B cell (primary cell): ENCODE measurements at regions not wholly inside any gene's neighbourhood (a gene's known extent, or its start where the extent isn't known, plus 50 kb on each side); places are given as distances from the start of the nearest gene placed in this dataset.

Source experiments
- EZH2 ChIP-seq: IDR thresholded peaks from 2 replicates; pipeline ENCODE4 v1.6.1; 2012; ENCODE audit warnings: borderline replicate concordance, low read depth, mild to moderate bottlenecking, moderate library complexity, low read length; ENCODE audit not compliant: insufficient read depth, poor library complexity, severe bottlenecking
- TF ChIP-seq, protein P1 (sequence below): fragments of 200-600 bp; IDR thresholded peaks from one replicate; pipeline ENCODE4 v1.8.0; 2022; ENCODE audit warnings: antibody characterized with exemption, mild to moderate bottlenecking

DNA sequence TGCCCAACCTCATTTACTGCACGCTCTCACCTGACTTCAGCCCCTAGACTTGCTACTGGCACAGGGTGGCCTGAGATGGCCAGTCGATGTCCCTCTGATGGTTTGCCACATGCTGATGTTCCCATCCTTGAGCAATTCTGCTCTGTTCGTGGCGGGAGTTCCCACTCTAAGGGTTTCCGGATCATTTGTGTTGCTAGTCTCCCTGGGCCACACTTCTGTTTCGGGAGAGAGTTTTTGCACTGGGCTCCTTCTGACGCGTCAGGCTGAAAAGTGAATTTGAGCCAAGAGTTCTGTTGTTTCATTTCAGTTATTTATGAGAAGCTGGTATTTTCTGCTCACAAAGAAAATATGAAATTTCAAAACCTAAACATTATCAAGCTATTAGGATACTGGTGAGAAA lies 597.7 kb downstream of the BNC2 start:
- TF ChIP-seq, protein P1, sequence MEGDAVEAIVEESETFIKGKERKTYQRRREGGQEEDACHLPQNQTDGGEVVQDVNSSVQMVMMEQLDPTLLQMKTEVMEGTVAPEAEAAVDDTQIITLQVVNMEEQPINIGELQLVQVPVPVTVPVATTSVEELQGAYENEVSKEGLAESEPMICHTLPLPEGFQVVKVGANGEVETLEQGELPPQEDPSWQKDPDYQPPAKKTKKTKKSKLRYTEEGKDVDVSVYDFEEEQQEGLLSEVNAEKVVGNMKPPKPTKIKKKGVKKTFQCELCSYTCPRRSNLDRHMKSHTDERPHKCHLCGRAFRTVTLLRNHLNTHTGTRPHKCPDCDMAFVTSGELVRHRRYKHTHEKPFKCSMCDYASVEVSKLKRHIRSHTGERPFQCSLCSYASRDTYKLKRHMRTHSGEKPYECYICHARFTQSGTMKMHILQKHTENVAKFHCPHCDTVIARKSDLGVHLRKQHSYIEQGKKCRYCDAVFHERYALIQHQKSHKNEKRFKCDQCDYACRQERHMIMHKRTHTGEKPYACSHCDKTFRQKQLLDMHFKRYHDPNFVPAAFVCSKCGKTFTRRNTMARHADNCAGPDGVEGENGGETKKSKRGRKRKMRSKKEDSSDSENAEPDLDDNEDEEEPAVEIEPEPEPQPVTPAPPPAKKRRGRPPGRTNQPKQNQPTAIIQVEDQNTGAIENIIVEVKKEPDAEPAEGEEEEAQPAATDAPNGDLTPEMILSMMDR = no peak
- TF ChIP-seq EZH2 = no peak
